ENCODE measurements at regions not wholly inside any gene's neighbourhood (a gene's known extent, or its start where the extent isn't known, plus 50 kb on each side); places are given as distances from the start of the nearest gene placed in this dataset.

- no peak for DNase-seq (ENCODE audit: low read depth in 1 of 2, low spot score in 1 of 2)
- ATAC-seq: no peak
- POLR2A ChIA-PET: no interaction called here
- H3K4me3 ChIP-seq: no peak overlapping the region
- TF ChIP-seq RNF2 (IDR thresholded peaks at IDR 0.05; ENCODE audit: borderline replicate concordance, low read depth) (no peak), CHD2 (IDR thresholded peaks at IDR 0.05; ENCODE audit: low read length, partially characterized antibody) (no peak), EHMT2 (IDR thresholded peaks at IDR 0.05; ENCODE audit: low read depth) (no peak), HES2 (IDR thresholded peaks at IDR 0.05) (no peak), HEYL (CRISPR knock-in tag; IDR thresholded peaks at IDR 0.05) (no peak), MAZ (IDR thresholded peaks at IDR 0.05; ENCODE audit: borderline replicate concordance, low read depth, low read length) (no peak), ZFP36 (IDR thresholded peaks at IDR 0.05; ENCODE audit: borderline replicate concordance, partially characterized antibody) (no peak), ZC3H11A (IDR thresholded peaks at IDR 0.05) (no peak), ZSCAN20 (CRISPR knock-in tag; IDR thresholded peaks at IDR 0.05) (no peak), JUN (IDR thresholded peaks at IDR 0.05) (no peak), RCOR1 (IDR thresholded peaks at IDR 0.05; ENCODE audit: low read depth, low read length) (no peak), BCL3 (IDR thresholded peaks at IDR 0.05) (no peak), NR3C1 (IDR thresholded peaks at IDR 0.05) (no peak), RARB (CRISPR knock-in tag; IDR thresholded peaks at IDR 0.05) (no peak), MAX (IDR thresholded peaks at IDR 0.05) (no peak), HOXB13 (CRISPR knock-in tag; IDR thresholded peaks at IDR 0.05; ENCODE audit: low read depth) (no peak)
- WGBS (ENCODE audit: missing lambda C conversion rate): 76% methylated on average over 8 of the region's 8 CpGs
- no peak for FAIRE-seq
- CTCF ChIA-PET: interaction anchor here (1.2 kb wide), 1 partner anchor 1518 kb away, joined by 6 read pairs; no protein-coding TSS in a partner anchor
- no peaks in the 10 kb centered on the region for H3K4me1 ChIP-seq
- H3K27ac ChIP-seq: no peak overlapping the region
- no peak overlapping the region for H3K4me2 ChIP-seq
- H3K9me3 ChIP-seq: no peaks in the 10 kb centered on the region
Observed at GRCh38 chr2:155363349-155363888, 664.9 kb downstream of the KCNJ3 start.

- TF ChIP-seq ELK1 (IDR thresholded peaks at IDR 0.05; ENCODE audit: low read depth, low read length) (no peak), NR3C1 (IDR thresholded peaks at IDR 0.05) (no peak)
- no peak for FAIRE-seq
- no peak for DNase-seq (ENCODE audit: low read depth in 1 of 2, low spot score in 1 of 2)
- WGBS (ENCODE audit: missing lambda C conversion rate): no CpG with 5 or more reads among the region's 1 CpG
- POLR2A ChIA-PET: no interaction called here
- no peaks in the 10 kb centered on the region for H3K4me1 ChIP-seq
- H3K4me2 ChIP-seq: no peak overlapping the region
- no peak overlapping the region for H3K4me3 ChIP-seq
- ATAC-seq: no peak
- CTCF ChIA-PET: interaction anchor here (1.1 kb wide), 1 partner anchor 12 kb away, joined by 3 read pairs; no protein-coding TSS in a partner anchor
- H3K27ac ChIP-seq: no peak overlapping the region
- no peaks in the 10 kb centered on the region for H3K9me3 ChIP-seq
Observed at GRCh38 chr2:155357172-155357571, 658.7 kb downstream of the KCNJ3 start.

GRCh38 chr2:155356250-155356649 is 657.8 kb downstream of the KCNJ3 start:
- Histone ChIP-seq H3K4me3 (no peak overlapping the region), H3K4me2 (no peak overlapping the region), H3K9me3 (no peaks in the 10 kb centered on the region), H3K4me1 (no peaks in the 10 kb centered on the region), H3K27ac (no peak overlapping the region)
- no peak for FAIRE-seq
- TF ChIP-seq BCL3 (IDR thresholded peaks at IDR 0.05): no peak
- no peak for TF ChIP-seq CEBPB (IDR thresholded peaks at IDR 0.05)
- no peak for TF ChIP-seq ZNF302 (CRISPR knock-in tag; IDR thresholded peaks at IDR 0.05)
- TF ChIP-seq E2F6 (IDR thresholded peaks at IDR 0.05; ENCODE audit: borderline replicate concordance, low read depth): no peak
- no peak for TF ChIP-seq SREBF2 (IDR thresholded peaks at IDR 0.05)
- no peak for TF ChIP-seq NPAS2 (CRISPR knock-in tag; IDR thresholded peaks at IDR 0.05; ENCODE audit: borderline replicate concordance)
- CTCF ChIA-PET: no interaction called here
- no peak for ATAC-seq
- POLR2A ChIA-PET: no interaction called here
- 27% methylated on average over 1 of the region's 1 CpG for whole genome bisulfite sequencing (ENCODE audit: missing lambda C conversion rate)
- no peak for DNase-seq (ENCODE audit: low read depth in 1 of 2, low spot score in 1 of 2)

Data from A549 (cell line).